RWPE2 (cell line): ENCODE measurements at regions not wholly inside any gene's neighbourhood (a gene's known extent, or its start where the extent isn't known, plus 50 kb on each side); places are given as distances from the start of the nearest gene placed in this dataset.

Experiments used
- ATAC-seq: fragments of 200-7000 bp; cut with Tn5 transposase; 3 replicates; pipeline ENCODE4 v1.9.1; 2021; ENCODE audit warnings: low read depth
- DNase-seq: peaks from one replicate; pipeline ENCODE4 v3.0.0-alpha.2; 2020; ENCODE audit warnings: low spot score
- H3K27ac ChIP-seq: fragments of 450-650 bp; 2 replicates; pipeline ENCODE4 v1.5.1; 2017; ENCODE audit warnings: mild to moderate bottlenecking; ENCODE audit not compliant: poor library complexity, severe bottlenecking
- H3K27me3 ChIP-seq: fragments of 250-450 bp; sonication (Bioruptor Pico); 2 replicates; pipeline ENCODE4 v1.5.1; 2021; ENCODE audit warnings: mild to moderate bottlenecking, moderate library complexity; ENCODE audit not compliant: insufficient read depth, poor library complexity, severe bottlenecking
- H3K36me3 ChIP-seq: fragments of 250-450 bp; sonication (Bioruptor Pico); 2 replicates; pipeline ENCODE4 v1.5.1; 2020; ENCODE audit warnings: low read depth, mild to moderate bottlenecking, moderate library complexity
- H3K4me1 ChIP-seq: fragments of 250-450 bp; sonication (Bioruptor Pico); 2 replicates; pipeline ENCODE4 v1.5.1; 2021; ENCODE audit warnings: mild to moderate bottlenecking, moderate library complexity; ENCODE audit not compliant: insufficient read depth, poor library complexity, severe bottlenecking
- H3K4me3 ChIP-seq: fragments of 250-450 bp; sonication (Bioruptor Pico); 2 replicates; pipeline ENCODE4 v1.5.1; 2021; ENCODE audit warnings: mild to moderate bottlenecking, moderate library complexity; ENCODE audit not compliant: severe bottlenecking
- H3K9me3 ChIP-seq: fragments of 250-450 bp; sonication (Bioruptor Pico); 2 replicates; pipeline ENCODE4 v1.5.1; 2021; ENCODE audit warnings: mild to moderate bottlenecking, moderate library complexity; ENCODE audit not compliant: severe bottlenecking
- TF ChIP-seq, protein P1 (sequence below): fragments of 450-650 bp; IDR thresholded peaks from one replicate; pipeline ENCODE4 v1.5.1; 2017; ENCODE audit warnings: mild to moderate bottlenecking, moderate library complexity; ENCODE audit not compliant: poor library complexity, severe bottlenecking

DNA sequence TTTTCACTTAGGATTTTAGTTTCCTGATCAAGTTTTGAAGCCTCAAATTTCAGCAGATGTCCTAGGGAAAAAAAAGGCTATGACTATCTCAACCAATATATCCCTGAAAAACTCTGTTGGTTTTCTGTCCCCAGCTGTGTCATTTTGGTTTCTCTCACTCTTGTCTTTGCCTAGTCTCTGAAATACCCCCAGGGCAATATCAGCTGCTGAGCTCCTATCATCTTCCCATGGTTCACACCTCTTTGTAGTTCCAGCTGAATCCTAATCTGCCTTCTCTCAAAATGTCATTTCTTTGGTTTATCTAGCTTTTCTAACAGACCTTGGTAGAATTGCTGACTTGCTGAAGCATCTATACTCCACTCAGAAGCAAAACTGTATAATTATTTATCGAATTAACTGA is 2370.5 kb downstream of the ARAP2 start:
- no peak for ATAC-seq
- Histone ChIP-seq H3K27me3 (no peaks in the 10 kb centered on the region), H3K4me1 (no peaks in the 10 kb centered on the region), H3K9me3 (no peaks in the 10 kb centered on the region), H3K36me3 (no peaks in the 10 kb centered on the region), H3K27ac (no peak overlapping the region), H3K4me3 (no peak overlapping the region)
- no peak for DNase-seq
- TF ChIP-seq, protein P1, sequence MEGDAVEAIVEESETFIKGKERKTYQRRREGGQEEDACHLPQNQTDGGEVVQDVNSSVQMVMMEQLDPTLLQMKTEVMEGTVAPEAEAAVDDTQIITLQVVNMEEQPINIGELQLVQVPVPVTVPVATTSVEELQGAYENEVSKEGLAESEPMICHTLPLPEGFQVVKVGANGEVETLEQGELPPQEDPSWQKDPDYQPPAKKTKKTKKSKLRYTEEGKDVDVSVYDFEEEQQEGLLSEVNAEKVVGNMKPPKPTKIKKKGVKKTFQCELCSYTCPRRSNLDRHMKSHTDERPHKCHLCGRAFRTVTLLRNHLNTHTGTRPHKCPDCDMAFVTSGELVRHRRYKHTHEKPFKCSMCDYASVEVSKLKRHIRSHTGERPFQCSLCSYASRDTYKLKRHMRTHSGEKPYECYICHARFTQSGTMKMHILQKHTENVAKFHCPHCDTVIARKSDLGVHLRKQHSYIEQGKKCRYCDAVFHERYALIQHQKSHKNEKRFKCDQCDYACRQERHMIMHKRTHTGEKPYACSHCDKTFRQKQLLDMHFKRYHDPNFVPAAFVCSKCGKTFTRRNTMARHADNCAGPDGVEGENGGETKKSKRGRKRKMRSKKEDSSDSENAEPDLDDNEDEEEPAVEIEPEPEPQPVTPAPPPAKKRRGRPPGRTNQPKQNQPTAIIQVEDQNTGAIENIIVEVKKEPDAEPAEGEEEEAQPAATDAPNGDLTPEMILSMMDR = no peak

DNA sequence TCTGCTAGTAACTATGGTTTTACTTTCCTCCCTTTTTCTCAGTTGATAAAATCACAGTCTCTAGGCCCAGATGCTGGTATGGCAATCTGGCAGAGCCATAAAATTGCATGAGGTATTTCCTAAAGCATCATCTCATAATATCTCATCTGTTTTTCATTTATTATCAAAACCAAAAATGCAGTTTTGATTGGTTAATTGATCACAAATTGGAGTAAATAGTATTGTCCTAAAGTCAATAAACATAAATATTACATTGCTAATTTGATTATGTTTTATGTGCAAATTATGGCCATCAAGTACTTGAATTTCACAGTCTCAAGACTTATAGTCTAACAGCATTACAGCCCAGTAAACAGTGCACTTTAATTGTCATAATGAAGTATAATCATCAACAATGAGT is 2365.6 kb downstream of the ARAP2 start:
- no peak for ATAC-seq
- no peaks in the 10 kb centered on the region for H3K4me1 ChIP-seq
- no peaks in the 10 kb centered on the region for H3K9me3 ChIP-seq
- no peaks in the 10 kb centered on the region for H3K36me3 ChIP-seq
- H3K27me3 ChIP-seq = no peaks in the 10 kb centered on the region
- H3K27ac ChIP-seq = no peak overlapping the region
- DNase-seq = no peak
- H3K4me3 ChIP-seq = no peak overlapping the region
- TF ChIP-seq, protein P1 = no peak

DNA sequence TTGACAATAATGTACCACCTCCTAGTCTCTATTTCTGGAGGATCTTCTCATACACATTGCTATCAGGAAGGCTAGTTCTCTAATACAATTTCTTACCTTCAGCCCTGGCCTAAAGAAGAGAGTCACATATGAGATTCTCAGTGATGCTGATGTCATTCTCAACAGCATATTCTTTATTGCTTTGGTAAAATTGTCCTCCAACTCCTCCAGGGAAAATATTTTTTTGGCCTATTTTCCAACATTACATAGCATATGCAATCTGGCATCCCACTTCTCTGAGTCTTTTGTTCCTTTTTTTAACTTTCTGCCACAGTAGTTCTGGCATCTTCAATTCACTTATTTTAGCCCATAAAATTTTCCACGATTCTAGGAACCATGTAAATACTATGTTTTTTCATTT is 2363.1 kb downstream of the ARAP2 start:
- H3K27me3 ChIP-seq = no peaks in the 10 kb centered on the region
- DNase-seq (no peak), ATAC-seq (no peak)
- TF ChIP-seq, protein P1 = no peak
- H3K36me3 ChIP-seq = no peaks in the 10 kb centered on the region
- H3K4me3 ChIP-seq = no peak overlapping the region
- H3K27ac ChIP-seq = no peak overlapping the region
- H3K4me1 ChIP-seq = no peaks in the 10 kb centered on the region
- H3K9me3 ChIP-seq = no peaks in the 10 kb centered on the region

DNA sequence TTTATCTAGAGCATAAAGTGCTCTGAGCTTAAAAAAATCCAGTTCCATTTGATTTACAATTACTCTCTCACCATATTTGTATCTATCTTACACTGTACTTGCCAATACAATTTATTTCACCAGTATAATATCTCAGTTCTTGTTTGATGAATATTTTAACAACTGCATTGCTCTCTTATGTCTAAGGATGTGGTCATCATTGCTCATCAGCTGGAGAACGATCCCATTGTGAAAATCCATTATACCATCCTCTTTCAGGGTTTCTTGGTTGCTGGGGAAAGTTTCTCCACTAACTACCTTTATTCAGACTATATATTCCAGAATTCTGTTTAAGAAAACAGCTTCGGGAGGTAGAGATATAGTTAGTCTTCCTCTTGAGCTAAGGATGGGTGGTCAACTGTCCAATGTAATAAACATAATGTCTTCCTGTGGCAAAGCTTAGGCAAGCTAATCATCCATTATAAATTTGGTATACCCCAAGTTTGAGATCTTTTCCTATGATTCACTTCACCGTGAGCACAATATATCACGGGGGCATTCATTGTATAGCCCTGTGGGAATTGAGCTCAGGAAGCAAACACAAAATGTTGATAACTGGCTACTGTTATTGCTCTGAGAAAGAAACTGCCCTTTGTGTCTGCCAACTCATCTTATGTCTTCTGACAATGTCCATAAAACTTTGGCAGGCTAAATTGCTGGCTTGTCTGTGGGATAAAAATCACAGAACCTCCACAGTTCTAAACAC is 2361.9 kb downstream of the ARAP2 start:
- DNase-seq = no peak
- TF ChIP-seq, protein P1 = no peak

DNA sequence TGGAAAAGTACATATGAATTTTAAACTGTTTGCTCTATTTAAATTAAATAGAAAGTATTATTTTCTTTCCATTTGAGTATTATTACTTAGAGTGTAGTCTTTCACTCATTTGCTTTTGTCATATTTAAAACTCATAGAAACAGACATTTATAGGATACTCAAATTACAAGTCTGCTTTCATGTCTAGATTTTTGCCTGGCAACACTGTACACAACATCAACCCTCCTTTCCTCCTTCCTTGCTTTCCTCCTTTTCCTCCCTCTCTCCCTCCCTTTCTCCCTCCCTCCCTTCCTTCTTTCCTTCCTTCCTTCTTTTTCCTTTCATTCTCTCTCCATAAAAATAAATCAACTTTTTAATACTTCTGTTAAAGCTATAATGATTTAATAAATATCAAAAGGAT is 2361.2 kb downstream of the ARAP2 start:
- TF ChIP-seq, protein P1 = no peak
- Histone ChIP-seq H3K9me3 (no peaks in the 10 kb centered on the region), H3K4me3 (no peak overlapping the region), H3K4me1 (no peaks in the 10 kb centered on the region), H3K27ac (no peak overlapping the region), H3K27me3 (no peaks in the 10 kb centered on the region), H3K36me3 (no peaks in the 10 kb centered on the region)
- ATAC-seq = no peak
- DNase-seq = no peak

More for the DNA sequence above, 2361.9 kb downstream of the ARAP2 start:
- H3K4me3 ChIP-seq = no peak overlapping the region
- no peaks in the 10 kb centered on the region for H3K9me3 ChIP-seq
- ATAC-seq = no peak
- H3K27me3 ChIP-seq = no peaks in the 10 kb centered on the region
- no peaks in the 10 kb centered on the region for H3K36me3 ChIP-seq
- no peak overlapping the region for H3K27ac ChIP-seq
- no peaks in the 10 kb centered on the region for H3K4me1 ChIP-seq
